Breast epithelium (tissue), 4 donors: ENCODE measurements at regions not wholly inside any gene's neighbourhood (a gene's known extent, or its start where the extent isn't known, plus 50 kb on each side); places are given as distances from the start of the nearest gene placed in this dataset.

Source experiments
- DNase-seq, 2 donors: peaks; one replicate each; pipeline ENCODE4 v3.0.0-alpha.2; 2019; ENCODE audit warnings: low spot score in 2 of 2
- H3K27ac ChIP-seq, 2 donors: fragments of 200-600 bp; sonication (generic) in 1 of 2; one replicate each; pipeline ENCODE4 v1.5.1; 2016 to 2019; ENCODE audit warnings: mild to moderate bottlenecking in 1 of 2
- H3K27me3 ChIP-seq, 2 donors: fragments of 200-600 bp; sonication (generic) in 1 of 2; one replicate each; pipeline versions ENCODE4 v1.5.1 to v1.6.0; 2017 to 2019; ENCODE audit warnings: control low read depth in 1 of 2, mild to moderate bottlenecking in 1 of 2
- H3K36me3 ChIP-seq: fragments of 200-600 bp; one replicate; pipeline ENCODE4 v1.5.1; 2019
- H3K4me1 ChIP-seq, 2 donors: fragments of 200-600 bp; sonication (generic); one replicate each; pipeline ENCODE4 v1.5.1; 2016 to 2019; ENCODE audit warnings: control low read depth in 1 of 2
- H3K4me3 ChIP-seq, 3 donors: fragments of 200-600 bp; sonication (generic); 1 replicate in 2 of 3; 2 replicates in 1 of 3; pipeline ENCODE4 v1.5.1; 2016 to 2019; ENCODE audit warnings: mild to moderate bottlenecking in 3 of 3, moderate library complexity in 2 of 3
- H3K9me3 ChIP-seq, 2 donors: fragments of 200-600 bp; sonication (generic) in 1 of 2; one replicate each; pipeline ENCODE4 v1.5.1; 2016 to 2019; ENCODE audit warnings: control low read depth in 1 of 2
- CTCF ChIP-seq, 3 donors: fragments of 450-650 bp; IDR thresholded peaks; one replicate each; pipeline ENCODE4 v1.5.1; 2016 to 2017; ENCODE audit warnings: antibody characterized with exemption in 3 of 3, mild to moderate bottlenecking in 3 of 3, moderate library complexity in 3 of 3
- POLR2A ChIP-seq: fragments of 450-650 bp; IDR thresholded peaks from one replicate; pipeline ENCODE4 v1.6.1; 2016; ENCODE audit warnings: antibody characterized with exemption, mild to moderate bottlenecking, moderate library complexity
- POLR2AphosphoS5 ChIP-seq, 3 donors: sonication (generic); formaldehyde crosslinking; IDR thresholded peaks; one replicate each; pipeline ENCODE4 v1.6.1; 2017; ENCODE audit warnings: antibody characterized with exemption in 3 of 3
- intact Hi-C: fragments of 100-400 bp; cut with DNase I; formaldehyde crosslinking; loops from one replicate; pipeline ENCODE4 v1.15.1; 2023; ENCODE audit warnings: low total_unique reads

GRCh38 chr12:97322388-97322787, 140.2 kb upstream of the RMST start:
- Histone ChIP-seq H3K9me3 (no peaks in the 10 kb centered on the region), H3K27ac (no peak overlapping the region), H3K4me3 (no peak overlapping the region), H3K36me3 (no peaks in the 10 kb centered on the region), H3K27me3 (peaks cover 0 to 4% of the 10 kb centered on the region in 2 donors), H3K4me1 (no peaks in the 10 kb centered on the region)
- no peak for TF ChIP-seq POLR2AphosphoS5 (IDR thresholded peaks at IDR 0.05)
- DNase-seq: no peak
- intact Hi-C loops: no loop called here

- DNase-seq: no peak
- H3K4me1 ChIP-seq: no peaks in the 10 kb centered on the region
- H3K9me3 ChIP-seq: no peaks in the 10 kb centered on the region
- no peaks in the 10 kb centered on the region for H3K36me3 ChIP-seq
- no peak overlapping the region for H3K4me3 ChIP-seq
- intact Hi-C loops: no loop called here
- TF ChIP-seq POLR2A (no peak), POLR2AphosphoS5 (IDR thresholded peaks at IDR 0.05) (no peak), CTCF (IDR thresholded peaks at IDR 0.05) (no peak)
- no peak overlapping the region for H3K27ac ChIP-seq
- H3K27me3 ChIP-seq: peaks cover 0 to 4% of the 10 kb centered on the region in 2 donors
These were observed 139.4 kb upstream of the RMST start for GRCh38 chr12:97323154-97323553.

DNA sequence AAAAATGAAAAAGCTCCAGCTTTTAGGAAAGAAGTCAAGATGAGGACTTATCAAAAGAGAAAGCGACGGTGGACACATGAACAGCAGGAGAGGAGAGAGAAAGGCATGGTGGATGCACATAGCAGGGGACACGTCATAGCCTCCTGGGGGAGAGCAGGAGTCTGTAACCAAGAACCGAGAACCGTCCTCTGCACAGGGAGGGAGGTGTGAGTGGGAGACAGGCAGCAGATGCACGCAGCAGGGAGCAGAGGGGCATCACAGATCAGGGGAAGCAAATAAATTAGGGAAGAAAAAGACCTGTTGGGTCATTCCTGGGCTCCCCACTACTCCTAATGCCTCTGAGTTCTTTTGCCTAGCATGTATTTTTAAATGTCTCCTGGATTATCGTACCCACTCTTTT, 138.1 kb upstream of the RMST start:
- Histone ChIP-seq H3K27ac (no peak overlapping the region), H3K4me3 (no peak overlapping the region), H3K27me3 (peaks cover 0 to 4% of the 10 kb centered on the region in 2 donors), H3K4me1 (no peaks in the 10 kb centered on the region), H3K36me3 (no peaks in the 10 kb centered on the region), H3K9me3 (no peaks in the 10 kb centered on the region)
- DNase-seq: no peak
- TF ChIP-seq POLR2A (no peak), CTCF (IDR thresholded peaks at IDR 0.05) (no peak), POLR2AphosphoS5 (IDR thresholded peaks at IDR 0.05) (no peak)
- intact Hi-C loops: no loop called here

DNA sequence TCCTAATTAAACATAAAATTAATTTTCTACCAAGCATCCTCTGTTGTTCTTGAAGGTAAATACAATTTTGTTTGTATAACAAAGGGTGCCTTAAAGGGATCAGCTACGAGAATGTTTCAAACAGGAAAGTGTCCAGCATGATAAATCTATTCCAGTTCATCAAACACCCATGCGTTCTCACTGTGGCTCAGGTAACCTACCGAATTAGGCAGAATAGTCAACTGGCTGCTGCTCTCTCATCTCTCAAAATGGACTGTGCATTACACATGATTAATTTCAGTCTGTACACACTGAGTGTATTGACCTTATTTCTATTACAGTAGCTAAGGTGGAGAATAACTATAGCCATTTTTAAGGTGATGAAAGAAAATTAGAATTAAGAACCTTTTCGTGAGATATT, 127.5 kb upstream of the RMST start:
- TF ChIP-seq POLR2AphosphoS5 (IDR thresholded peaks at IDR 0.05) (no peak), POLR2A (no peak)
- H3K27me3 ChIP-seq: no peaks in the 10 kb centered on the region
- no peak for DNase-seq
- no peaks in the 10 kb centered on the region for H3K9me3 ChIP-seq
- H3K4me1 ChIP-seq: no peaks in the 10 kb centered on the region
- H3K36me3 ChIP-seq: no peaks in the 10 kb centered on the region
- no peak overlapping the region for H3K27ac ChIP-seq
- H3K4me3 ChIP-seq: no peak overlapping the region
- intact Hi-C loops: no loop called here

GRCh38 chr12:97336900-97337751, 125.5 kb upstream of the RMST start:
- intact Hi-C loops: no loop called here
- Histone ChIP-seq H3K27ac (no peak overlapping the region), H3K4me3 (no peak overlapping the region), H3K9me3 (no peaks in the 10 kb centered on the region), H3K4me1 (no peaks in the 10 kb centered on the region), H3K27me3 (no peaks in the 10 kb centered on the region), H3K36me3 (no peaks in the 10 kb centered on the region)
- DNase-seq: no peak
- TF ChIP-seq POLR2AphosphoS5 (IDR thresholded peaks at IDR 0.05): no peak
- TF ChIP-seq POLR2A: no peak
- TF ChIP-seq CTCF (IDR thresholded peaks at IDR 0.05): no peak

- no peak for TF ChIP-seq POLR2AphosphoS5 (IDR thresholded peaks at IDR 0.05)
- no peak for TF ChIP-seq POLR2A
- no peak for TF ChIP-seq CTCF (IDR thresholded peaks at IDR 0.05)
- Histone ChIP-seq H3K9me3 (no peaks in the 10 kb centered on the region), H3K4me1 (no peaks in the 10 kb centered on the region), H3K4me3 (no peak overlapping the region), H3K36me3 (no peaks in the 10 kb centered on the region), H3K27me3 (no peaks in the 10 kb centered on the region), H3K27ac (no peak overlapping the region)
- intact Hi-C loops: no loop called here
- no peak for DNase-seq
These were observed 120.5 kb upstream of the RMST start for GRCh38 chr12:97342130-97342529.
